Transverse colon (tissue), 4 donors: ENCODE measurements at regions not wholly inside any gene's neighbourhood (a gene's known extent, or its start where the extent isn't known, plus 50 kb on each side); places are given as distances from the start of the nearest gene placed in this dataset.

Source experiments
- CTCF ChIP-seq, 5 experiments: fragments of 200-600 bp in 3 of 5; fragments of 450-650 bp in 2 of 5; sonication (generic) in 3 of 5; IDR thresholded peaks; 1 replicate in 2 of 5; 2 replicates in 3 of 5; pipeline ENCODE4 v1.5.1; 2016 to 2017; ENCODE audit warnings: antibody characterized with exemption in 5 of 5, inconsistent platforms in 3 of 5, mild to moderate bottlenecking in 2 of 5, moderate library complexity in 1 of 5
- EP300 ChIP-seq: sonication (generic); formaldehyde crosslinking; IDR thresholded peaks from one replicate; pipeline ENCODE4 v1.6.1; 2017; ENCODE audit warnings: antibody characterized with exemption, low read depth
- POLR2A ChIP-seq: fragments of 450-650 bp; IDR thresholded peaks from one replicate; pipeline ENCODE4 v1.6.1; 2016; ENCODE audit warnings: antibody characterized with exemption, mild to moderate bottlenecking, moderate library complexity
- POLR2AphosphoS5 ChIP-seq, 3 donors: sonication (generic); formaldehyde crosslinking; IDR thresholded peaks; one replicate each; pipeline ENCODE4 v1.6.1; 2016; ENCODE audit warnings: antibody characterized with exemption in 3 of 3

- TF ChIP-seq CTCF (IDR thresholded peaks at IDR 0.05) (no peak), POLR2AphosphoS5 (IDR thresholded peaks at IDR 0.05) (no peak), POLR2A (no peak), EP300 (no peak)
These were observed 75.5 kb upstream of the RET start for GRCh38 chr10:43001427-43001795.
